HepG2 (cell line): ENCODE measurements at regions not wholly inside any gene's neighbourhood (a gene's known extent, or its start where the extent isn't known, plus 50 kb on each side); places are given as distances from the start of the nearest gene placed in this dataset.

Experiments
- ATAC-seq: fragments of 200-7000 bp; cut with Tn5 transposase; 3 replicates; pipeline ENCODE4 v1.9.1; 2020; ENCODE audit warnings: mild to moderate bottlenecking, moderate library complexity
- BruUV-seq: library from RNA; stranded (reverse); fragments of 400-500 nt; replicated peaks from 2 replicates; lab custom pipeline; 2021; lab: Mats Ljungman, UMichigan
- CTCF ChIA-PET: fragments of 300-600 bp; formaldehyde crosslinking; extraction: SDS; loops from one replicate; lab custom pipeline; 2021; ENCODE audit warnings: low total read pairs, inconsistent platforms, low intra/inter-chr PET ratio; lab: Yijun Ruan, JAX
- POLR2A ChIA-PET: fragments of 350-600 bp; sonication (Branson Sonifier 250); formaldehyde crosslinking; loops from one replicate; lab custom pipeline; 2020; ENCODE audit warnings: antibody characterized with exemption, inconsistent platforms; lab: Yijun Ruan, JAX
- DNase-seq: peaks from one replicate; pipeline ENCODE4 v3.0.0-alpha.2; 2015; ENCODE audit warnings: low spot score
- FAIRE-seq: peaks from 3 replicates; lab custom pipeline; 2011; peaks lifted over from hg19 to GRCh38; lab: Jason Lieb, UNC
- H2AFZ ChIP-seq: one replicate; pipeline ENCODE4 v1.6.1; 2011; ENCODE audit warnings: low read length, inconsistent platforms
- H3K27ac ChIP-seq: fragments of 300-600 bp; 3 replicates; pipeline ENCODE4 v1.8.0; 2011; ENCODE audit warnings: mixed run types, mild to moderate bottlenecking, mixed read lengths, low read length, inconsistent platforms; ENCODE audit not compliant: insufficient read depth; ENCODE audit errors: extremely low read length
- H3K27me3 ChIP-seq, 2 experiments: fragments of 200-600 bp in 1 of 2; 2 replicates in 1 of 2; 3 replicates in 1 of 2; pipeline versions ENCODE4 v1.6.0 to v1.8.0; 2011; ENCODE audit warnings: low read length in 2 of 2, mild to moderate bottlenecking in 2 of 2, moderate library complexity in 2 of 2, inconsistent platforms in 1 of 2; ENCODE audit not compliant: insufficient read depth in 2 of 2, control insufficient read depth in 1 of 2
- H3K36me3 ChIP-seq, 2 experiments: fragments of 200-600 bp in 1 of 2; replicated peaks in 1 of 2; 2 replicates in 1 of 2; 3 replicates in 1 of 2; pipeline versions ENCODE4 v1.5.1 to v1.8.0; 2011; ENCODE audit warnings: low read length in 2 of 2, inconsistent platforms in 1 of 2; ENCODE audit not compliant: insufficient read depth in 2 of 2, control insufficient read depth in 1 of 2
- H3K4me1 ChIP-seq: 2 replicates; pipeline ENCODE4 v1.5.1; 2012; ENCODE audit warnings: low read length, inconsistent platforms; ENCODE audit not compliant: insufficient read depth
- H3K4me2 ChIP-seq: 2 replicates; pipeline ENCODE4 v1.6.0; 2011; ENCODE audit warnings: low read depth, low read length, inconsistent platforms
- H3K4me3 ChIP-seq, 3 experiments: fragments of 200-600 bp in 1 of 3; sonication (generic), shearing (Covaris generic) in 1 of 3; replicated peaks in 1 of 3; 2 replicates each; pipeline ENCODE4 v1.5.1; 2011 to 2016; ENCODE audit warnings: low read length in 3 of 3, inconsistent platforms in 2 of 3, low read depth in 2 of 3, mild to moderate bottlenecking in 2 of 3, control low read depth in 1 of 3, mixed read lengths in 1 of 3; ENCODE audit not compliant: insufficient read depth in 1 of 3
- H3K79me2 ChIP-seq: one replicate; pipeline ENCODE4 v1.6.1; 2011; ENCODE audit warnings: low read length, inconsistent platforms; ENCODE audit not compliant: insufficient read depth
- H3K9ac ChIP-seq: 2 replicates; pipeline ENCODE4 v1.6.0; 2011; ENCODE audit warnings: mild to moderate bottlenecking, low read depth, low read length, inconsistent platforms; ENCODE audit not compliant: insufficient read depth
- H3K9me3 ChIP-seq: 2 replicates; pipeline ENCODE4 v1.5.1; 2012; ENCODE audit warnings: mild to moderate bottlenecking, low read length
- H4K20me1 ChIP-seq: 2 replicates; pipeline ENCODE4 v1.6.0; 2011; ENCODE audit warnings: inconsistent platforms, mild to moderate bottlenecking, low read length, moderate library complexity; ENCODE audit not compliant: insufficient read depth
- GPN1 ChIP-seq: sonication (generic); formaldehyde crosslinking; IDR thresholded peaks from 2 replicates; pipeline ENCODE4 v1.5.1; 2020; ENCODE audit warnings: missing genetic modification reagents, borderline replicate concordance
- KLF12 ChIP-seq: sonication (generic); formaldehyde crosslinking; IDR thresholded peaks from 2 replicates; pipeline ENCODE4 v1.4.0; 2020; ENCODE audit warnings: missing genetic modification reagents, borderline replicate concordance
- MAFG ChIP-seq: sonication (generic); formaldehyde crosslinking; IDR thresholded peaks from 2 replicates; pipeline ENCODE4 v1.5.1; 2020; ENCODE audit warnings: mild to moderate bottlenecking, missing genetic modification reagents
- MBD4 ChIP-seq: IDR thresholded peaks from 2 replicates; pipeline ENCODE4 v1.6.1; 2012; ENCODE audit warnings: low read length, inconsistent platforms, borderline replicate concordance
- NR2F2 ChIP-seq: IDR thresholded peaks from 2 replicates; pipeline ENCODE4 v1.6.1; 2012; ENCODE audit warnings: low read depth, inconsistent platforms, borderline replicate concordance
- SCMH1 ChIP-seq: sonication (generic); formaldehyde crosslinking; IDR thresholded peaks from 2 replicates; pipeline ENCODE4 v1.9.0; 2021; ENCODE audit warnings: missing genetic modification reagents, mild to moderate bottlenecking, borderline replicate concordance
- ZBTB1 ChIP-seq: sonication (generic); formaldehyde crosslinking; IDR thresholded peaks from 2 replicates; pipeline ENCODE4 v1.4.0; 2020; ENCODE audit warnings: missing genetic modification reagents, borderline replicate concordance
- ZNF616 ChIP-seq: sonication (generic); formaldehyde crosslinking; IDR thresholded peaks from 2 replicates; pipeline ENCODE4 v1.5.0; 2020; ENCODE audit warnings: low read depth, mild to moderate bottlenecking, missing genetic modification reagents
- WGBS: methylation state at CpG from one replicate; pipeline ENCODE4 v1.1.6; 2017; ENCODE audit warnings: low lambda C conversion rate; 5-methylcytosine and 5-hydroxymethylcytosine counted together
- in situ Hi-C: cut with HindIII; loops from 2 replicates; pipeline ENCODE4 v1.10.0; 2017; ENCODE audit warnings: low pct_unique_long_range_greater_than_20kb; ENCODE audit not compliant: extremely low pct_ligation_motif_present
- intact Hi-C: fragments of 100-400 bp; cut with micrococcal nuclease; formaldehyde crosslinking; loops from one replicate; pipeline ENCODE4 v1.10.0; 2022; ENCODE audit not compliant: unreplicated experiment
- TF ChIP-seq, protein P1 (sequence below): sonication (generic); formaldehyde crosslinking; IDR thresholded peaks from 2 replicates; pipeline ENCODE4 v1.4.0; 2020; ENCODE audit warnings: missing genetic modification reagents
- TF ChIP-seq, protein P2 (sequence below): sonication (generic); formaldehyde crosslinking; IDR thresholded peaks from one replicate; pipeline ENCODE4 v1.5.1; 2020; ENCODE audit warnings: mild to moderate bottlenecking, missing genetic modification reagents; ENCODE audit errors: not compliant biosample characterization
- TF ChIP-seq, protein P3 (sequence below): sonication (generic); formaldehyde crosslinking; IDR thresholded peaks from 2 replicates; pipeline ENCODE4 v1.4.0; 2020; ENCODE audit warnings: missing genetic modification reagents, borderline replicate concordance

DNA sequence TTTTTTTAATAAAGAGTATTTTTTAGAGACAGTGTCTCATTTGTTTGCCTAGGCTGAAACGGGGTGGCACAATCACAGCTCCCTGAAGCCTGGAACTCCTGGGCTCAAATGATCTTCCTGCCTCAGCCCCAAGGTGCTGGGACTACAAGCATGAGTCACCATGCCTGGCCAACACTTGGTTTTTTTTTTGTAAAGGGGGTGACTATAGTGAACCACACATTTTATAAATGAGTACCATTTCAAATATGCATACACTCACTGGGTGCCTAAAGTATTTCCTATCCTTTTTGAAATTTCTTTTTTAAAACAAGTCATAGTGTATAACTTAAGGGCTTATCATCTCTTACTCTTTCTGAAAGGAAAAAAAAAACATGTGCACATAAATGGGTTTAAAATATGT lies 325.2 kb upstream of the MEIS2 start:
- Histone ChIP-seq H3K36me3 (no peaks in the 10 kb centered on the region), H2AFZ (no peak overlapping the region), H3K4me3 (no peak overlapping the region), H3K9me3 (no peaks in the 10 kb centered on the region), H3K27ac (no peak overlapping the region), H3K4me2 (no peak overlapping the region), H3K27me3 (no peaks in the 10 kb centered on the region), H3K79me2 (no peaks in the 10 kb centered on the region), H4K20me1 (no peaks in the 10 kb centered on the region), H3K9ac (no peak overlapping the region), H3K4me1 (no peaks in the 10 kb centered on the region)
- POLR2A ChIA-PET: no interaction called here
- WGBS: 0% methylated on average over 1 of the region's 1 CpG
- in situ Hi-C loops: no loop called here
- no peak for DNase-seq
- intact Hi-C loops: no loop called here
- no peak for ATAC-seq
- FAIRE-seq: no peak
- no TSS peak for BruUV-seq
- CTCF ChIA-PET: no interaction called here
- TF ChIP-seq NR2F2 (no peak), MAFG (CRISPR knock-in tag) (no peak), ZBTB1 (CRISPR knock-in tag) (no peak), GPN1 (CRISPR knock-in tag) (no peak), SCMH1 (CRISPR knock-in tag) (no peak), KLF12 (CRISPR knock-in tag) (no peak), MBD4 (no peak), ZNF616 (CRISPR knock-in tag) (no peak)
- TF ChIP-seq, protein P1, sequence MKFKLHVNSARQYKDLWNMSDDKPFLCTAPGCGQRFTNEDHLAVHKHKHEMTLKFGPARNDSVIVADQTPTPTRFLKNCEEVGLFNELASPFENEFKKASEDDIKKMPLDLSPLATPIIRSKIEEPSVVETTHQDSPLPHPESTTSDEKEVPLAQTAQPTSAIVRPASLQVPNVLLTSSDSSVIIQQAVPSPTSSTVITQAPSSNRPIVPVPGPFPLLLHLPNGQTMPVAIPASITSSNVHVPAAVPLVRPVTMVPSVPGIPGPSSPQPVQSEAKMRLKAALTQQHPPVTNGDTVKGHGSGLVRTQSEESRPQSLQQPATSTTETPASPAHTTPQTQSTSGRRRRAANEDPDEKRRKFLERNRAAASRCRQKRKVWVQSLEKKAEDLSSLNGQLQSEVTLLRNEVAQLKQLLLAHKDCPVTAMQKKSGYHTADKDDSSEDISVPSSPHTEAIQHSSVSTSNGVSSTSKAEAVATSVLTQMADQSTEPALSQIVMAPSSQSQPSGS (CRISPR knock-in tag): no peak
- TF ChIP-seq, protein P2, sequence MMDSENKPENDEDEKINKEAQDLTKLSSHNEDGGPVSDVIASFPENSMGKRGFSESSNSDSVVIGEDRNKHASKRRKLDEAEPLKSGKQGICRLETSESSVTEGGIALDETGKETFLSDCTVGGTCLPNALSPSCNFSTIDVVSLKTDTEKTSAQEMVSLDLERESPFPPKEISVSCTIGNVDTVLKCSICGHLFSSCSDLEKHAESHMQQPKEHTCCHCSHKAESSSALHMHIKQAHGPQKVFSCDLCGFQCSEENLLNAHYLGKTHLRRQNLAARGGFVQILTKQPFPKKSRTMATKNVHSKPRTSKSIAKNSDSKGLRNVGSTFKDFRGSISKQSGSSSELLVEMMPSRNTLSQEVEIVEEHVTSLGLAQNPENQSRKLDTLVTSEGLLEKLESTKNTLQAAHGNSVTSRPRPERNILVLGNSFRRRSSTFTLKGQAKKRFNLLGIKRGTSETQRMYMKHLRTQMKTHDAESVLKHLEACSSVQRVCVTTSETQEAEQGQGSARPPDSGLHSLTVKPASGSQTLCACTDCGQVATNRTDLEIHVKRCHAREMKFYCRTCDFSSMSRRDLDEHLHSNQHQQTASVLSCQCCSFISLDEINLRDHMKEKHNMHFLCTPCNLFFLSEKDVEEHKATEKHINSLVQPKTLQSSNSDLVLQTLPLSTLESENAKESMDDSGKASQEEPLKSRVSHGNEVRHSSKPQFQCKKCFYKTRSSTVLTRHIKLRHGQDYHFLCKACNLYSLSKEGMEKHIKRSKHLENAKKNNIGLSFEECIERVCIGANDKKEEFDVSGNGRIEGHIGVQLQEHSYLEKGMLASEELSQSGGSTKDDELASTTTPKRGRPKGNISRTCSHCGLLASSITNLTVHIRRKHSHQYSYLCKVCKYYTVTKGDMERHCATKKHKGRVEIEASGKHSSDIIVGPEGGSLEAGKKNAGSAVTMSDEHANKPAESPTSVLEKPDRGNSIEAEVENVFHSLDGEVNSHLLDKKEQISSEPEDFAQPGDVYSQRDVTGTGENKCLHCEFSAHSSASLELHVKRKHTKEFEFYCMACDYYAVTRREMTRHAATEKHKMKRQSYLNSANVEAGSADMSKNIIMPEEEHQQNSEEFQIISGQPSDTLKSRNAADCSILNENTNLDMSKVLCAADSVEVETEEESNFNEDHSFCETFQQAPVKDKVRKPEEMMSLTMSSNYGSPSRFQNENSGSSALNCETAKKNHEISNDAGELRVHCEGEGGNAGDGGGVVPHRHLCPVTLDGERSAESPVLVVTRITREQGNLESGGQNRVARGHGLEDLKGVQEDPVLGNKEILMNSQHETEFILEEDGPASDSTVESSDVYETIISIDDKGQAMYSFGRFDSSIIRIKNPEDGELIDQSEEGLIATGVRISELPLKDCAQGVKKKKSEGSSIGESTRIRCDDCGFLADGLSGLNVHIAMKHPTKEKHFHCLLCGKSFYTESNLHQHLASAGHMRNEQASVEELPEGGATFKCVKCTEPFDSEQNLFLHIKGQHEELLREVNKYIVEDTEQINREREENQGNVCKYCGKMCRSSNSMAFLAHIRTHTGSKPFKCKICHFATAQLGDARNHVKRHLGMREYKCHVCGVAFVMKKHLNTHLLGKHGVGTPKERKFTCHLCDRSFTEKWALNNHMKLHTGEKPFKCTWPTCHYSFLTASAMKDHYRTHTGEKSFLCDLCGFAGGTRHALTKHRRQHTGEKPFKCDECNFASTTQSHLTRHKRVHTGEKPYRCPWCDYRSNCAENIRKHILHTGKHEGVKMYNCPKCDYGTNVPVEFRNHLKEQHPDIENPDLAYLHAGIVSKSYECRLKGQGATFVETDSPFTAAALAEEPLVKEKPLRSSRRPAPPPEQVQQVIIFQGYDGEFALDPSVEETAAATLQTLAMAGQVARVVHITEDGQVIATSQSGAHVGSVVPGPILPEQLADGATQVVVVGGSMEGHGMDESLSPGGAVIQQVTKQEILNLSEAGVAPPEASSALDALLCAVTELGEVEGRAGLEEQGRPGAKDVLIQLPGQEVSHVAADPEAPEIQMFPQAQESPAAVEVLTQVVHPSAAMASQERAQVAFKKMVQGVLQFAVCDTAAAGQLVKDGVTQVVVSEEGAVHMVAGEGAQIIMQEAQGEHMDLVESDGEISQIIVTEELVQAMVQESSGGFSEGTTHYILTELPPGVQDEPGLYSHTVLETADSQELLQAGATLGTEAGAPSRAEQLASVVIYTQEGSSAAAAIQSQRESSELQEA: no peak
- TF ChIP-seq, protein P3, sequence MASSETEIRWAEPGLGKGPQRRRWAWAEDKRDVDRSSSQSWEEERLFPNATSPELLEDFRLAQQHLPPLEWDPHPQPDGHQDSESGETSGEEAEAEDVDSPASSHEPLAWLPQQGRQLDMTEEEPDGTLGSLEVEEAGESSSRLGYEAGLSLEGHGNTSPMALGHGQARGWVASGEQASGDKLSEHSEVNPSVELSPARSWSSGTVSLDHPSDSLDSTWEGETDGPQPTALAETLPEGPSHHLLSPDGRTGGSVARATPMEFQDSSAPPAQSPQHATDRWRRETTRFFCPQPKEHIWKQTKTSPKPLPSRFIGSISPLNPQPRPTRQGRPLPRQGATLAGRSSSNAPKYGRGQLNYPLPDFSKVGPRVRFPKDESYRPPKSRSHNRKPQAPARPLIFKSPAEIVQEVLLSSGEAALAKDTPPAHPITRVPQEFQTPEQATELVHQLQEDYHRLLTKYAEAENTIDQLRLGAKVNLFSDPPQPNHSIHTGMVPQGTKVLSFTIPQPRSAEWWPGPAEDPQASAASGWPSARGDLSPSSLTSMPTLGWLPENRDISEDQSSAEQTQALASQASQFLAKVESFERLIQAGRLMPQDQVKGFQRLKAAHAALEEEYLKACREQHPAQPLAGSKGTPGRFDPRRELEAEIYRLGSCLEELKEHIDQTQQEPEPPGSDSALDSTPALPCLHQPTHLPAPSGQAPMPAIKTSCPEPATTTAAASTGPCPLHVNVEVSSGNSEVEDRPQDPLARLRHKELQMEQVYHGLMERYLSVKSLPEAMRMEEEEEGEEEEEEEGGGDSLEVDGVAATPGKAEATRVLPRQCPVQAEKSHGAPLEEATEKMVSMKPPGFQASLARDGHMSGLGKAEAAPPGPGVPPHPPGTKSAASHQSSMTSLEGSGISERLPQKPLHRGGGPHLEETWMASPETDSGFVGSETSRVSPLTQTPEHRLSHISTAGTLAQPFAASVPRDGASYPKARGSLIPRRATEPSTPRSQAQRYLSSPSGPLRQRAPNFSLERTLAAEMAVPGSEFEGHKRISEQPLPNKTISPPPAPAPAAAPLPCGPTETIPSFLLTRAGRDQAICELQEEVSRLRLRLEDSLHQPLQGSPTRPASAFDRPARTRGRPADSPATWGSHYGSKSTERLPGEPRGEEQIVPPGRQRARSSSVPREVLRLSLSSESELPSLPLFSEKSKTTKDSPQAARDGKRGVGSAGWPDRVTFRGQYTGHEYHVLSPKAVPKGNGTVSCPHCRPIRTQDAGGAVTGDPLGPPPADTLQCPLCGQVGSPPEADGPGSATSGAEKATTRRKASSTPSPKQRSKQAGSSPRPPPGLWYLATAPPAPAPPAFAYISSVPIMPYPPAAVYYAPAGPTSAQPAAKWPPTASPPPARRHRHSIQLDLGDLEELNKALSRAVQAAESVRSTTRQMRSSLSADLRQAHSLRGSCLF (CRISPR knock-in tag): no peak
